Keratinocyte (primary cell): ENCODE measurements at regions not wholly inside any gene's neighbourhood (a gene's known extent, or its start where the extent isn't known, plus 50 kb on each side); places are given as distances from the start of the nearest gene placed in this dataset.

Experiments used
- DNase-seq: peaks from one replicate; pipeline ENCODE4 v3.0.0-alpha.2; 2011; ENCODE audit warnings: low read depth, missing footprints, low spot score
- FAIRE-seq: peaks from 2 replicates; lab custom pipeline; 2011; peaks lifted over from hg19 to GRCh38; lab: Jason Lieb, UNC
- H2AFZ ChIP-seq: 2 replicates; pipeline ENCODE4 v1.6.0; 2012; ENCODE audit warnings: low read length, control low read depth, inconsistent platforms; ENCODE audit not compliant: control insufficient read depth
- H3K27ac ChIP-seq: 2 replicates; pipeline ENCODE4 v1.5.1; 2011; ENCODE audit warnings: low read length; ENCODE audit not compliant: control insufficient read depth, insufficient read depth
- H3K27me3 ChIP-seq: 3 replicates; pipeline ENCODE4 v1.6.0; 2011; ENCODE audit warnings: low read length; ENCODE audit not compliant: control insufficient read depth, insufficient read depth; ENCODE audit errors: extremely low read depth
- H3K36me3 ChIP-seq, 2 experiments: 2 replicates in 1 of 2; 3 replicates in 1 of 2; pipeline ENCODE4 v1.5.1; 2011; ENCODE audit warnings: low read length in 2 of 2, mild to moderate bottlenecking in 1 of 2; ENCODE audit not compliant: control insufficient read depth in 2 of 2, insufficient read depth in 2 of 2; ENCODE audit errors: extremely low read depth in 1 of 2
- H3K4me1 ChIP-seq: 3 replicates; pipeline ENCODE4 v1.5.1; 2011; ENCODE audit warnings: low read length; ENCODE audit not compliant: control insufficient read depth, insufficient read depth; ENCODE audit errors: extremely low read depth
- H3K4me2 ChIP-seq: 3 replicates; pipeline ENCODE4 v1.6.0; 2011; ENCODE audit warnings: low read depth, low read length; ENCODE audit not compliant: control insufficient read depth, insufficient read depth; ENCODE audit errors: extremely low read depth
- H3K4me3 ChIP-seq, 3 experiments: fragments of 200-600 bp in 1 of 3; sonication (generic) in 1 of 3; 2 replicates in 2 of 3; 3 replicates in 1 of 3; pipeline ENCODE4 v1.5.1; 2011 to 2016; ENCODE audit warnings: low read length in 3 of 3, mild to moderate bottlenecking in 3 of 3, control low read depth in 2 of 3, inconsistent platforms in 1 of 3, low read depth in 1 of 3, mixed read lengths in 1 of 3, mixed run types in 1 of 3, moderate library complexity in 1 of 3; ENCODE audit not compliant: control insufficient read depth in 2 of 3, insufficient read depth in 2 of 3; ENCODE audit errors: extremely low read depth in 1 of 3
- H3K79me2 ChIP-seq: 2 replicates; pipeline ENCODE4 v1.6.0; 2012; ENCODE audit warnings: low read length; ENCODE audit not compliant: control insufficient read depth, insufficient read depth
- H3K9ac ChIP-seq: 3 replicates; pipeline ENCODE4 v1.6.0; 2011; ENCODE audit warnings: low read length; ENCODE audit not compliant: control insufficient read depth, insufficient read depth; ENCODE audit errors: extremely low read depth
- H3K9me1 ChIP-seq: 3 replicates; pipeline ENCODE4 v1.6.0; 2011; ENCODE audit warnings: low read length; ENCODE audit not compliant: control insufficient read depth, insufficient read depth; ENCODE audit errors: extremely low read depth
- H3K9me3 ChIP-seq: 2 replicates; pipeline ENCODE4 v1.5.1; 2012; ENCODE audit warnings: low read depth, low read length; ENCODE audit not compliant: control insufficient read depth
- H4K20me1 ChIP-seq: 3 replicates; pipeline ENCODE4 v1.6.0; 2011; ENCODE audit warnings: low read length; ENCODE audit not compliant: control insufficient read depth, insufficient read depth; ENCODE audit errors: extremely low read depth
- CTCF ChIP-seq, 3 experiments: IDR thresholded peaks in 1 of 3; conservative IDR thresholded peaks in 1 of 3; optimal IDR thresholded peaks in 1 of 3; 2 replicates in 2 of 3; 3 replicates in 1 of 3; pipeline versions ENCODE3 to v1.5.1; 2011; ENCODE audit warnings: low read length in 3 of 3, mild to moderate bottlenecking in 3 of 3, moderate library complexity in 2 of 3, control low read depth in 1 of 3, inconsistent platforms in 1 of 3; ENCODE audit not compliant: insufficient read depth in 2 of 3; ENCODE audit errors: extremely low read depth in 1 of 3
- EZH2 ChIP-seq: IDR thresholded peaks from one replicate; pipeline ENCODE4 v1.6.1; 2012; ENCODE audit warnings: inconsistent platforms, mild to moderate bottlenecking, low read length, moderate library complexity
- dilution Hi-C: fragments of 300-500 bp; cut with MboI; formaldehyde crosslinking; loops from one replicate; pipeline ENCODE4 v1.7.0; 2020; ENCODE audit warnings: low sequenced_read_pairs; ENCODE audit not compliant: extremely low pct_ligation_motif_present

GRCh38 chr16:72429671-72430081 is 257.7 kb upstream of the PMFBP1 start:
- Histone ChIP-seq H3K9ac (no peak overlapping the region), H3K27ac (no peak overlapping the region), H3K4me1 (no peaks in the 10 kb centered on the region), H3K79me2 (no peaks in the 10 kb centered on the region), H4K20me1 (no peaks in the 10 kb centered on the region), H3K9me1 (no peaks in the 10 kb centered on the region), H3K36me3 (no peaks in the 10 kb centered on the region), H3K27me3 (no peaks in the 10 kb centered on the region), H3K9me3 (no peaks in the 10 kb centered on the region), H2AFZ (no peak overlapping the region), H3K4me2 (no peak overlapping the region), H3K4me3 (no peak overlapping the region)
- dilution Hi-C loops, result no loop called here
- no peak for TF ChIP-seq EZH2
- no peak for TF ChIP-seq CTCF (optimal IDR thresholded peaks at IDR 0.05 in 1 of 3, IDR thresholded peaks at IDR 0.05 in 1 of 3, conservative IDR thresholded peaks at IDR 0.05 in 1 of 3; ENCODE audit: extremely low read depth in 1 of 3, insufficient read depth in 2 of 3, low read length in 3 of 3)
- no peak for DNase-seq
- FAIRE-seq, result no peak

- no peaks in the 10 kb centered on the region for H3K27me3 ChIP-seq
- H3K36me3 ChIP-seq, result no peaks in the 10 kb centered on the region
- H3K9me3 ChIP-seq, result no peaks in the 10 kb centered on the region
- H3K9me1 ChIP-seq, result no peaks in the 10 kb centered on the region
- no peak overlapping the region for H3K4me3 ChIP-seq
- no peak overlapping the region for H3K27ac ChIP-seq
- H3K4me2 ChIP-seq, result no peak overlapping the region
- FAIRE-seq (no peak), DNase-seq (no peak)
- no peak overlapping the region for H3K9ac ChIP-seq
- H2AFZ ChIP-seq, result no peak overlapping the region
- dilution Hi-C loops, result no loop called here
- no peaks in the 10 kb centered on the region for H4K20me1 ChIP-seq
- no peaks in the 10 kb centered on the region for H3K79me2 ChIP-seq
- TF ChIP-seq CTCF (optimal IDR thresholded peaks at IDR 0.05 in 1 of 3, IDR thresholded peaks at IDR 0.05 in 1 of 3, conservative IDR thresholded peaks at IDR 0.05 in 1 of 3; ENCODE audit: extremely low read depth in 1 of 3, insufficient read depth in 2 of 3, low read length in 3 of 3), result no peak
- no peak for TF ChIP-seq EZH2
- H3K4me1 ChIP-seq, result no peaks in the 10 kb centered on the region
Measured at GRCh38 chr16:72428681-72429376, 256.9 kb upstream of the PMFBP1 start.
